ENCODE measurements at regions not wholly inside any gene's neighbourhood (a gene's known extent, or its start where the extent isn't known, plus 50 kb on each side); places are given as distances from the start of the nearest gene placed in this dataset.

- no peaks in the 10 kb centered on the region for H3K9me3 ChIP-seq (ENCODE audit: low read length)
- H3K27ac ChIP-seq (ENCODE audit: low read depth, low read length), result no peak overlapping the region
- no peak overlapping the region for H3K4me3 ChIP-seq (ENCODE audit: low read depth in 1 of 2, low read length in 2 of 2)
- H3K27me3 ChIP-seq (ENCODE audit: control insufficient read depth in 1 of 2, insufficient read depth in 2 of 2, low read length in 2 of 2), result no peaks in the 10 kb centered on the region
- H3K4me1 ChIP-seq (ENCODE audit: insufficient read depth, low read length), result no peaks in the 10 kb centered on the region
- H3K9ac ChIP-seq (ENCODE audit: low read length), result no peak overlapping the region
- H3K36me3 ChIP-seq (ENCODE audit: insufficient read depth, low read length), result peaks cover 10% of the 10 kb centered on the region
Measured at GRCh38 chr3:127033171-127033570, 50.3 kb downstream of the PLXNA1 start.

- H3K9ac ChIP-seq (ENCODE audit: low read length), result no peak overlapping the region
- H3K9me3 ChIP-seq (ENCODE audit: low read length), result no peaks in the 10 kb centered on the region
- no peak overlapping the region for H3K4me3 ChIP-seq (ENCODE audit: low read depth in 1 of 2, low read length in 2 of 2)
- H3K36me3 ChIP-seq (ENCODE audit: insufficient read depth, low read length), result peaks cover 8% of the 10 kb centered on the region
- no peaks in the 10 kb centered on the region for H3K4me1 ChIP-seq (ENCODE audit: insufficient read depth, low read length)
- peaks cover 0 to 4% of the 10 kb centered on the region in 2 donors for H3K27me3 ChIP-seq (ENCODE audit: control insufficient read depth in 1 of 2, insufficient read depth in 2 of 2, low read length in 2 of 2)
- no peak overlapping the region for H3K27ac ChIP-seq (ENCODE audit: low read depth, low read length)
Measured at GRCh38 chr3:127033786-127034185, 50.9 kb downstream of the PLXNA1 start.

- Histone ChIP-seq H3K27ac (ENCODE audit: low read depth, low read length) (no peak overlapping the region), H3K9me3 (ENCODE audit: low read length) (no peaks in the 10 kb centered on the region), H3K36me3 (ENCODE audit: insufficient read depth, low read length) (peaks cover 2% of the 10 kb centered on the region), H3K4me1 (ENCODE audit: insufficient read depth, low read length) (no peaks in the 10 kb centered on the region), H3K9ac (ENCODE audit: low read length) (no peak overlapping the region), H3K27me3 (ENCODE audit: control insufficient read depth in 1 of 2, insufficient read depth in 2 of 2, low read length in 2 of 2) (peaks cover 0 to 4% of the 10 kb centered on the region in 2 donors), H3K4me3 (ENCODE audit: low read depth in 1 of 2, low read length in 2 of 2) (no peak overlapping the region)
Measured at GRCh38 chr3:127034195-127034989, 51.5 kb downstream of the PLXNA1 start.

GRCh38 chr3:127034990-127035652 lies 52.2 kb downstream of the PLXNA1 start:
- Histone ChIP-seq H3K36me3 (ENCODE audit: insufficient read depth, low read length) (no peaks in the 10 kb centered on the region), H3K4me3 (ENCODE audit: low read depth in 1 of 2, low read length in 2 of 2) (no peak overlapping the region)

GRCh38 chr3:127035677-127036076 lies 52.8 kb downstream of the PLXNA1 start:
- Histone ChIP-seq H3K9me3 (ENCODE audit: low read length) (no peaks in the 10 kb centered on the region), H3K36me3 (ENCODE audit: insufficient read depth, low read length) (no peaks in the 10 kb centered on the region), H3K4me1 (ENCODE audit: insufficient read depth, low read length) (no peaks in the 10 kb centered on the region), H3K9ac (ENCODE audit: low read length) (no peak overlapping the region), H3K4me3 (ENCODE audit: low read depth in 1 of 2, low read length in 2 of 2) (no peak overlapping the region), H3K27ac (ENCODE audit: low read depth, low read length) (no peak overlapping the region), H3K27me3 (ENCODE audit: control insufficient read depth in 1 of 2, insufficient read depth in 2 of 2, low read length in 2 of 2) (peaks cover 0 to 4% of the 10 kb centered on the region in 2 donors)

More at GRCh38 chr3:127034990-127035652, 52.2 kb downstream of the PLXNA1 start:
- Histone ChIP-seq H3K4me1 (ENCODE audit: insufficient read depth, low read length) (no peaks in the 10 kb centered on the region), H3K27ac (ENCODE audit: low read depth, low read length) (no peak overlapping the region), H3K9me3 (ENCODE audit: low read length) (no peaks in the 10 kb centered on the region), H3K9ac (ENCODE audit: low read length) (no peak overlapping the region), H3K27me3 (ENCODE audit: control insufficient read depth in 1 of 2, insufficient read depth in 2 of 2, low read length in 2 of 2) (peaks cover 0 to 4% of the 10 kb centered on the region in 2 donors)

GRCh38 chr3:127036209-127037020 lies 53.5 kb downstream of the PLXNA1 start:
- H3K9ac ChIP-seq (ENCODE audit: low read length), result no peak overlapping the region
- no peaks in the 10 kb centered on the region for H3K4me1 ChIP-seq (ENCODE audit: insufficient read depth, low read length)
- H3K27me3 ChIP-seq (ENCODE audit: control insufficient read depth in 1 of 2, insufficient read depth in 2 of 2, low read length in 2 of 2), result peaks cover 0 to 4% of the 10 kb centered on the region in 2 donors
- no peak overlapping the region for H3K4me3 ChIP-seq (ENCODE audit: low read depth in 1 of 2, low read length in 2 of 2)
- no peaks in the 10 kb centered on the region for H3K36me3 ChIP-seq (ENCODE audit: insufficient read depth, low read length)
- H3K27ac ChIP-seq (ENCODE audit: low read depth, low read length), result no peak overlapping the region
- no peaks in the 10 kb centered on the region for H3K9me3 ChIP-seq (ENCODE audit: low read length)

- Histone ChIP-seq H3K4me1 (ENCODE audit: insufficient read depth, low read length) (no peaks in the 10 kb centered on the region), H3K27me3 (ENCODE audit: control insufficient read depth in 1 of 2, insufficient read depth in 2 of 2, low read length in 2 of 2) (peaks cover 0 to 4% of the 10 kb centered on the region in 2 donors), H3K27ac (ENCODE audit: low read depth, low read length) (no peak overlapping the region), H3K4me3 (ENCODE audit: low read depth in 1 of 2, low read length in 2 of 2) (no peak overlapping the region), H3K9ac (ENCODE audit: low read length) (no peak overlapping the region), H3K36me3 (ENCODE audit: insufficient read depth, low read length) (no peaks in the 10 kb centered on the region), H3K9me3 (ENCODE audit: low read length) (no peaks in the 10 kb centered on the region)
Measured at GRCh38 chr3:127037021-127037400, 54.1 kb downstream of the PLXNA1 start.

- H3K9ac ChIP-seq (ENCODE audit: low read length), result no peak overlapping the region
- no peak overlapping the region for H3K4me3 ChIP-seq (ENCODE audit: low read depth in 1 of 2, low read length in 2 of 2)
- no peaks in the 10 kb centered on the region for H3K4me1 ChIP-seq (ENCODE audit: insufficient read depth, low read length)
- H3K27me3 ChIP-seq (ENCODE audit: control insufficient read depth in 1 of 2, insufficient read depth in 2 of 2, low read length in 2 of 2), result peaks cover 0 to 4% of the 10 kb centered on the region in 2 donors
- H3K9me3 ChIP-seq (ENCODE audit: low read length), result no peaks in the 10 kb centered on the region
- no peaks in the 10 kb centered on the region for H3K36me3 ChIP-seq (ENCODE audit: insufficient read depth, low read length)
- H3K27ac ChIP-seq (ENCODE audit: low read depth, low read length), result no peak overlapping the region
Measured at GRCh38 chr3:127037418-127037841, 54.5 kb downstream of the PLXNA1 start.

GRCh38 chr3:127037971-127038446 lies 55.1 kb downstream of the PLXNA1 start:
- no peaks in the 10 kb centered on the region for H3K36me3 ChIP-seq (ENCODE audit: insufficient read depth, low read length)
- no peak overlapping the region for H3K27ac ChIP-seq (ENCODE audit: low read depth, low read length)
- no peak overlapping the region for H3K4me3 ChIP-seq (ENCODE audit: low read depth in 1 of 2, low read length in 2 of 2)
- H3K27me3 ChIP-seq (ENCODE audit: control insufficient read depth in 1 of 2, insufficient read depth in 2 of 2, low read length in 2 of 2), result peaks cover 0 to 4% of the 10 kb centered on the region in 2 donors
- no peak overlapping the region for H3K9ac ChIP-seq (ENCODE audit: low read length)
- no peaks in the 10 kb centered on the region for H3K9me3 ChIP-seq (ENCODE audit: low read length)
- H3K4me1 ChIP-seq (ENCODE audit: insufficient read depth, low read length), result no peaks in the 10 kb centered on the region

GRCh38 chr3:127038466-127038865 lies 55.6 kb downstream of the PLXNA1 start:
- Histone ChIP-seq H3K4me3 (ENCODE audit: low read depth in 1 of 2, low read length in 2 of 2) (no peak overlapping the region), H3K27ac (ENCODE audit: low read depth, low read length) (no peak overlapping the region), H3K9me3 (ENCODE audit: low read length) (no peaks in the 10 kb centered on the region), H3K36me3 (ENCODE audit: insufficient read depth, low read length) (no peaks in the 10 kb centered on the region), H3K9ac (ENCODE audit: low read length) (no peak overlapping the region), H3K4me1 (ENCODE audit: insufficient read depth, low read length) (no peaks in the 10 kb centered on the region), H3K27me3 (ENCODE audit: control insufficient read depth in 1 of 2, insufficient read depth in 2 of 2, low read length in 2 of 2) (peaks cover 0 to 4% of the 10 kb centered on the region in 2 donors)

GRCh38 chr3:127038923-127039581 lies 56.1 kb downstream of the PLXNA1 start:
- H3K27me3 ChIP-seq (ENCODE audit: control insufficient read depth in 1 of 2, insufficient read depth in 2 of 2, low read length in 2 of 2), result peaks cover 0 to 4% of the 10 kb centered on the region in 2 donors
- H3K9ac ChIP-seq (ENCODE audit: low read length), result no peak overlapping the region
- no peak overlapping the region for H3K27ac ChIP-seq (ENCODE audit: low read depth, low read length)
- peaks cover 3% of the 10 kb centered on the region for H3K4me1 ChIP-seq (ENCODE audit: insufficient read depth, low read length)
- no peak overlapping the region for H3K4me3 ChIP-seq (ENCODE audit: low read depth in 1 of 2, low read length in 2 of 2)
- H3K36me3 ChIP-seq (ENCODE audit: insufficient read depth, low read length), result no peaks in the 10 kb centered on the region
- no peaks in the 10 kb centered on the region for H3K9me3 ChIP-seq (ENCODE audit: low read length)

All from muscle layer of colon (tissue), 2 donors.